C4-2B (cell line): ENCODE measurements at regions not wholly inside any gene's neighbourhood (a gene's known extent, or its start where the extent isn't known, plus 50 kb on each side); places are given as distances from the start of the nearest gene placed in this dataset.
"Not testable (repeated sequence)": the region's sequence is repeated elsewhere in the genome, so short reads cannot be mapped to it uniquely, and the experiment has no call there.

Experiments
- H3K27ac ChIP-seq: fragments of 450-650 bp; 2 replicates; pipeline ENCODE4 v1.5.1; 2017
- ZFX ChIP-seq: fragments of 450-650 bp; IDR thresholded peaks from 2 replicates; pipeline ENCODE4 v1.6.1; 2017
- TF ChIP-seq, protein P1 (sequence below): fragments of 450-650 bp; conservative IDR thresholded peaks from 2 replicates; pipeline ENCODE4 v1.5.1; 2017; ENCODE audit warnings: mild to moderate bottlenecking

DNA sequence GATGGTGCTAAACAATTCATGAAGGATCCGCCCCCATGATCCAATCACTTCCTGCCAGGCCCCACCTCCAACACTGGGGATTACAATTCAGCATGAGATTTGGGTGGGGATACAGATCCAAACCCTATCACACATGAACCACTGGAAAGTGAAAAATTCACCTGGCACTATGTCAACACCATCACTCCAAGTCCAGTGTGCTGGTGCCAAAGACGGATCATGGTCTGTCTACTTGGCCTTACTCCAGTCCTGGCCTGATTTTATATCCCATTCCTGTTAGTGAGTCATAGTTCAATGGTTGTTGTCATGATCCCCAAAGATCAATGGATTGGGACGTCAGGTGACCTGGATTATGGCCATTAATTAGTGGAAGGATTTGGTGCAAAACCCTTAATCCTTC, 147.4 kb upstream of the RPS23 start:
- TF ChIP-seq, protein P1, sequence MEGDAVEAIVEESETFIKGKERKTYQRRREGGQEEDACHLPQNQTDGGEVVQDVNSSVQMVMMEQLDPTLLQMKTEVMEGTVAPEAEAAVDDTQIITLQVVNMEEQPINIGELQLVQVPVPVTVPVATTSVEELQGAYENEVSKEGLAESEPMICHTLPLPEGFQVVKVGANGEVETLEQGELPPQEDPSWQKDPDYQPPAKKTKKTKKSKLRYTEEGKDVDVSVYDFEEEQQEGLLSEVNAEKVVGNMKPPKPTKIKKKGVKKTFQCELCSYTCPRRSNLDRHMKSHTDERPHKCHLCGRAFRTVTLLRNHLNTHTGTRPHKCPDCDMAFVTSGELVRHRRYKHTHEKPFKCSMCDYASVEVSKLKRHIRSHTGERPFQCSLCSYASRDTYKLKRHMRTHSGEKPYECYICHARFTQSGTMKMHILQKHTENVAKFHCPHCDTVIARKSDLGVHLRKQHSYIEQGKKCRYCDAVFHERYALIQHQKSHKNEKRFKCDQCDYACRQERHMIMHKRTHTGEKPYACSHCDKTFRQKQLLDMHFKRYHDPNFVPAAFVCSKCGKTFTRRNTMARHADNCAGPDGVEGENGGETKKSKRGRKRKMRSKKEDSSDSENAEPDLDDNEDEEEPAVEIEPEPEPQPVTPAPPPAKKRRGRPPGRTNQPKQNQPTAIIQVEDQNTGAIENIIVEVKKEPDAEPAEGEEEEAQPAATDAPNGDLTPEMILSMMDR = no peak
- no peak for TF ChIP-seq ZFX
- no peak overlapping the region for H3K27ac ChIP-seq

DNA sequence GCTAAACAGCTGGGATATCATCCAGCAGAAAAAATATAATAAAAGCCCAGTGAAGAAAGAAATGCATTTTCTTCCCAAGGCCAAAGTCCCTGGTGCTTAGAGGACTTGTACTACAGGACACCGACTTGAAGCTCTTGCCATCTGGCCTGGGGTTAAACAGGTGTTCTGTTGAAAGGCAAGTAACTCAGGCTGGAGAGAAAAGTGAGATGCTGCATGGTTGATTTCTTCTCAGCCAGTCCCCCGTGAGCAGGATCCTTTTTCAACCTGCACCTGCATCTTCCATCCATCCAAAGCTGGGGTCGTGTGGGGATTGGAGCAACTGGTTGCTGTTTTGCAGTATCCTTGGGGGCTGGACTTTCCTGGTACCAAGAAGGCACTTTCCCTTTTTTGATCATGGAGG, 146.1 kb upstream of the RPS23 start:
- TF ChIP-seq ZFX = no peak
- TF ChIP-seq, protein P1 = no peak
- H3K27ac ChIP-seq = no peak overlapping the region

DNA sequence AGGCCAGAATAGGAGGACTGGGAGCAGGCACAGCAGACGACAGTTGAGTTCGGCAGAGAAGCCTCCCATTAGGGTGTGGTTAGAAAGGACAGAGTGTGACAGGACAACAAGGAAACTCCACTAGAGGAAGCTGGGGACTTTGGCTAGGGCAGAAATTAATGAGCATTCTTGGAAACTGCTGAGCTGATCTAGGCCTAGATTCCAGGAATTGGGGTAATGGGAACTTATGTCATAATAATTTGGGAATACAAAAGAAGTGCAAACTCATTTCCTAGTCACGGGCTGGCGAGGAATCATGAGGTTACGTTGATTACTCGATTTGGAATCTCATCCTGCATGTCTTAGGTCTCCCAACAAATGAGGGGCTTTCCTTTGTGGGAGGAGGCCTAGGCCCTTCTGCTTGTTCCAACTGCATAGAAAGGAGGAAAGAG, 144.6 kb upstream of the RPS23 start:
- TF ChIP-seq, protein P1 = no peak
- TF ChIP-seq ZFX = no peak
- no peak overlapping the region for H3K27ac ChIP-seq

DNA sequence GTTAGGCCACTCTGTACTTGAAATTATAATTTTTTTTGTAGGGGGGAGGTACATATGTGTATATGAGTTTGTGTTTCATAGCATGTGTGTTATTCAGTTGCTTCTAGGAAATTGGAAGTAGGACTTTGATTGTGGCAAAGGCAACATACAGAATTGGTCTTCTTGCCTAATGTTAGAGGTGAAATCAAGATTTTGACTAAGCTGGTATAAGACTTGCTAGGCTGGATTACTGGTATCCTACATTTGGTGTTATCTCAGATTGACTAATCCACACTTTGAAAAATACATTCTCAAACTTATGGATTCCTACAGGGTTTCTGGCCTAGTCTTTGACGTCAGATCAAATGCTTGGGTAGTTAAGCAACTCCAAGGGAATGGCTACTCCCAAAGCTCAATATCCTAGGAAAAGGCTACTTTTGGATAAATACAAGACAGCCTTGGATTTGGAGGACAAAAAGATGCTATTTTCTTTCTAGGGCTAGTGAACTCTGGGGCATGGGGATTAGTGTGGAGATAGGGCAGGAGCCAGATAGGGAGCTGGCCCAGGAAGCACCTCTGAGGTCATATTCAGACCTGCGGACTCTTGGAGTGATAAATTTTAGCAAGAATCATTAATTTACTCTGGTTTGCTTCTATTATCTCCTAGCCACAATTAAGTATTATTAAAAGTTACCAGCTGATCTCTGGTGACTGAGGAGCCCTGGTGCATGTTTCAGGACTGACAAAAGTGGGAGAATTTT, 144.0 kb upstream of the RPS23 start:
- TF ChIP-seq, protein P1 = no peak
- no peak for TF ChIP-seq ZFX
- no peak overlapping the region for H3K27ac ChIP-seq

DNA sequence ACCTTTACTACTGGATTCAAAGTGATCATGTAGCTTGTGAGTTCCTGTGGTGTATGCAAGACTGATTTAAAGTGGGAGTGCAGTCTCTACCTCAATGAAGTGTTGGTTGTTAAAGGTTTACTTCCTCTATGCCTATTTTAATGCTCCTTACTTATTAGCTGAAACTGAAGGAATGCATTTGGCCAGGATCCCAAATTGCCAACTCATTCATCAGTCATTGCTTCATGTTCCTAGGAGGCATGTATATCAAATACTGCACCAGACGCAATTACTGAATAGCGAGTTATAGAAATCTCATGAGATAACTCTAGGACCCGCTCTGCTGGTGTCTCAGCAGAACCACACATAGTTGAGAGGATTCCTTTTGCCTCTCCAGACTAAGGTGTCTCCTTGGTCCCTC, 143.0 kb upstream of the RPS23 start:
- no peak for TF ChIP-seq ZFX
- TF ChIP-seq, protein P1 = no peak
- H3K27ac ChIP-seq = no peak overlapping the region

DNA sequence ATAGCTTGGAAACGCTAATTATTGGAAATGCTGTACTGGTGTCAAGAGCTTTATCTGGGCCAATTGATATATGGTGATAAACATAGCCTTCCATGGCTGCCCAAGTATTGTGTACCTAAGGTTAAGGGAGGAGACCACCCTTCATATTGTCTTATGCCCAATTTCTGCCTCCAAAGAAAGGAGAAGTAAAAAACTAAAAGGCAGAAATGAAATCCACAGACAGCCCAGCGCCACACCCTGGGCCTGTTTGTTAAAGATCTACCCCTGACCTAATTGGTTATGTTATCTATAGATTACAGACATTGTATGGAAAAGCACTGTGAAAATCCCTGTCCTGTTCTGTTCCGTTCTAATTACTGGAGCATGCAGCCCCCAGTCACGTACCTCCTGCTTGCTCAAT, 142.4 kb upstream of the RPS23 start:
- H3K27ac ChIP-seq = not testable (repeated sequence)

DNA sequence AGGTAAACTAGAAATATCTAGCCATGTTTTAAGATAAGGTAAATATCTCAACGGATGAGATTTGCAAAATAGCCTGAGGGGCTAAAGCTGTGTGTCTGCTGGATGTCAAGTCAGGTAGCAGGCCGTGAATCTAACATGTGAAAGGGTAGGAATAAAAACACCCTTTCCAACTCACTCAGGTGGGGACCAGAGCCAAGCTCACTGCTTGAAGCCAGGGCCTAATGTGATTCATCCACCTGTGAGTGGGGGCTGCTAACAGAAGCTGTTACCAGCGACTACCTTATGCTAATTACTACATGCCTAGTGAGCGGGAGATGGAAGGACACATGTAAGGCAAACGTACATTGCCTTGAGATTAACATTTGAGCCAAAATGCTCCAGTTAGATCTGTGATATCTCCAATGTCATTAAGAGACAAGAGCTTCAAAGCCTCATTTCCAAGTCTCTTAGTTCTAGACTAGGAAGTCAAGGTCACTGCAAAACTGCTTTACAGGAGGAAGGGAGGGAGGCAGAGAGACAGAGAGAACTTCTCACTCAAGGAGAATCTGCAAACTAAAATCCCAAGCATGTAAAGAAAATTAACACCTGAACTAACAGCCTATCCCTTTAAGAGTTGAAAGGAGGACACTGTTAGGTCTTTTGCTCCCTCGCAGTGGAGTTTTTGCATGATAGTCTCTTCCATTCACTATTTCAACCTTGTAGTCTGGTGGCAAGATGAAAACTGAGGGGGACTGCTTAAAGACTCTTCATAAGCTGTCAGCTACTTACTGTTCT, 141.6 kb upstream of the RPS23 start:
- H3K27ac ChIP-seq = no peak overlapping the region
- no peak for TF ChIP-seq ZFX
- TF ChIP-seq, protein P1 = no peak

DNA sequence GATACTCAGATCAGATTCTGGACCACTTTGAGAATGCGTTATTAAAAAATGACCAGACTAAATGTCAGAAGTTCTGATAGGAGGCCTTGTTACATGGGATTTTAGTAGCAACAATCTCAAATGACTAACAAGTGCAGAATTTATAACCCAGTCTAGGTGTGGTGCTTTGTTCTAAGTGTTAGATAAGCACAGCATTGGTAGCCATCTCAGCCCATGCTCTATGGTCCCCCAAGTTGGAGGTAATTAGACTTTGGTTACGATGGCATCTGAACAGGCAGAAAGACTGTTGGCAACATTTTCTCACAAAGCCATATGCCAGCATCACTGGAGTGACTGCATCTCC, 140.4 kb upstream of the RPS23 start:
- H3K27ac ChIP-seq = no peak overlapping the region
- TF ChIP-seq, protein P1 = no peak
- no peak for TF ChIP-seq ZFX
